ENCODE measurements at regions not wholly inside any gene's neighbourhood (a gene's known extent, or its start where the extent isn't known, plus 50 kb on each side); places are given as distances from the start of the nearest gene placed in this dataset.

DNA sequence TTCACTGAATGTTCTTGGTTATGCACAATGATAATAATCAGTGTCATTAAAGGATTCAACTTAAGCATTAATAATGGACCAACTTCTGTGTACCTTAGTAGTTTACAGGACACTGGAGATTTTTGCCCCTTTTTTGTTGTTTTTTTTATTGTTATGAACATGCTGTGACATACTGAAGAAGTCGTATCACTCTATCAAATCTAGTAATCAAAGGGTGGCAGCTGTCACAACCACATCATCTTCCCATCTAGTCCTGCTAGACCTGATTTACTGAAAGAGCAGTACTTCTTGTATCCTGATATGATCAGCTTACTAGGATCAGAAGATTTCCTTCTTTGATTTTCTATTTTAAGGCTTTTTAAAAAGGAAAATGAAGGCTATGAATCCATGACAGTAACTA lies 504.6 kb upstream of the CELF2 start:
- Histone ChIP-seq H3K79me2 (ENCODE audit: control insufficient read depth, insufficient read depth, low read length, unreplicated experiment) (no peaks in the 10 kb centered on the region), H3K36me3 (ENCODE audit: insufficient read depth, low read length) (no peaks in the 10 kb centered on the region), H3K27ac (ENCODE audit: low read depth, low read length) (no peak overlapping the region), H3K27me3 (ENCODE audit: insufficient read depth, low read length) (no peaks in the 10 kb centered on the region), H3K4me1 (ENCODE audit: control insufficient read depth, insufficient read depth, low read length, unreplicated experiment) (peaks cover 7% of the 10 kb centered on the region), H2AFZ (ENCODE audit: low read length, unreplicated experiment) (no peak overlapping the region), H3K4me3 (ENCODE audit: low read depth, low read length) (no peak overlapping the region)

DNA sequence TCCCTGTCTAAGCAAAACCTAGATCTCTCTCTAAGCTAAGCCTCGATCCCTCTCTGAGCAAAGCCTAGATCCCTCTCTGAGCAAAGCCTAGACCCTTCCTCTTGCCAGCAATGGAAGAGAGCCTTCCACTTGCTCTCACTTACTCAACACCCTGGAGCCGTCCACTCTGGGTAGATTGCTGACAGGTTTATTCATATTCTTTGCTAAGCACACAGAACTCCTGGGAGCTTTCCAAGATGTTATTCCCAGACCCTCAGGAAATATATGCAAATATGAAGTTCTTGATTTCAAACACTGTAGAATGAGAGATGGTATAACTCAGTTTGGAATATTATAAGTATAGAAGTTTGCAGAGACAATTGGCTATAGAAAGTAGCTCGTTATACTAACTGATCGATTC lies 503.8 kb upstream of the CELF2 start:
- Histone ChIP-seq H3K27ac (ENCODE audit: low read depth, low read length) (no peak overlapping the region), H3K79me2 (ENCODE audit: control insufficient read depth, insufficient read depth, low read length, unreplicated experiment) (no peaks in the 10 kb centered on the region), H3K4me1 (ENCODE audit: control insufficient read depth, insufficient read depth, low read length, unreplicated experiment) (peaks cover 7% of the 10 kb centered on the region), H3K36me3 (ENCODE audit: insufficient read depth, low read length) (no peaks in the 10 kb centered on the region), H2AFZ (ENCODE audit: low read length, unreplicated experiment) (no peak overlapping the region), H3K4me3 (ENCODE audit: low read depth, low read length) (no peak overlapping the region), H3K27me3 (ENCODE audit: insufficient read depth, low read length) (no peaks in the 10 kb centered on the region)

DNA sequence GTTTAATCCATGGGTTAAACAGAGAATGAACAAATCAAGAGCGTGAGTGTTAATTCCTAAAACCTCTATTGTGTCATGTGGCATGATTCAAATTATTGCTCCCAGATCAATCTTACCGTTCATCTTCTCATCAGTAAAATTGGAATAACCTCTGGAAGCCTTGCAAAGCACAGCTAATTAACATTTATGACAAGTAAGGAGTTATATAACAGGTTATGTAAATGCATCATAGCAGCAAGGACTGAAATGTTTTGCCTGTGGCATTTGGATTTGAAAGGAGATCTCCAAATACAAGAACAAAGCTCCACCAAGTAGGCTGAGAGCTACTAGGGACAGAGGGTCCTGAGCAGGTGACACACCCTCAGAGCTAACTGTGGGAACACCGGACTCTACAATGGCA lies 502.9 kb upstream of the CELF2 start:
- Histone ChIP-seq H3K27me3 (ENCODE audit: insufficient read depth, low read length) (no peaks in the 10 kb centered on the region), H3K4me1 (ENCODE audit: control insufficient read depth, insufficient read depth, low read length, unreplicated experiment) (peaks cover 7% of the 10 kb centered on the region), H3K79me2 (ENCODE audit: control insufficient read depth, insufficient read depth, low read length, unreplicated experiment) (no peaks in the 10 kb centered on the region), H3K27ac (ENCODE audit: low read depth, low read length) (no peak overlapping the region), H3K4me3 (ENCODE audit: low read depth, low read length) (no peak overlapping the region), H3K36me3 (ENCODE audit: insufficient read depth, low read length) (no peaks in the 10 kb centered on the region), H2AFZ (ENCODE audit: low read length, unreplicated experiment) (no peak overlapping the region)

DNA sequence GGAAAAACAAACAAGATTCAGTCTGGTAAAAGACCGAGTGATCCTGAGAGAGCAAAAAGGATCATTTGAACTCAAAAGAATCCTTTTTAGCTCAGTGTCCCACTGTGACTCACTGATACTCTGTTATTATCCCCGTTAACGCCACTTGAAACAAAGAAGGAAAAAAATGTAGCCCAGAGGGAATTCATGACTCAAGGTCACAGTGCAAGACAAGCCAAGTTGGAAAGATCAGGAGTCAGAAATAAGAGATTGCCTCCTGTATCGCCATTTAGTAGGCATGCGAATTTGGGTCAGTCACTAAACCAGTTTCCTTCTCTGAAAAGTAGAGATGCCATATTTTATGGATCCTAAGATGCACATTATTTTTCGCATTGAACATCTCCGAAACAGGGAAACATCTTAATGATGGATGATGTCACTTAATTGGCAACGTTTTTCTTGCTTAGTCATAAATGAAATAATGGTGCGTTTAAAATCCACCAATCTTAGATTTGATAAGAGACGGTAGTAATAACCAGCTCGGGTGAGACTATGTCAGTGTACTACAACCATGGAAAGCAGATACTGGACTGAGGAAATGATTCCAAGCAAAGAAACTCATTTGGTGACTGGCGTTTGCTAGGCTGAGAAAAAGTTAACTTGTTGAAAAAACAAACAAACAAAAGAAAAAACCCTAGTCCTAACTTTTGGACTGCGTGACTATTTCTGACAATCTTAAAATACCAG lies 502.0 kb upstream of the CELF2 start:
- peak overlapping the region; percentile 25; the same call in 1 of the 2 replicates for H3K4me3 ChIP-seq (ENCODE audit: low read depth, low read length)
- peaks cover 7% of the 10 kb centered on the region for H3K4me1 ChIP-seq (ENCODE audit: control insufficient read depth, insufficient read depth, low read length, unreplicated experiment)
- H2AFZ ChIP-seq (ENCODE audit: low read length, unreplicated experiment), result peak overlapping the region; percentile 39
- H3K27ac ChIP-seq (ENCODE audit: low read depth, low read length), result no peak overlapping the region
- H3K79me2 ChIP-seq (ENCODE audit: control insufficient read depth, insufficient read depth, low read length, unreplicated experiment), result no peaks in the 10 kb centered on the region
- no peaks in the 10 kb centered on the region for H3K36me3 ChIP-seq (ENCODE audit: insufficient read depth, low read length)
- no peaks in the 10 kb centered on the region for H3K27me3 ChIP-seq (ENCODE audit: insufficient read depth, low read length)

DNA sequence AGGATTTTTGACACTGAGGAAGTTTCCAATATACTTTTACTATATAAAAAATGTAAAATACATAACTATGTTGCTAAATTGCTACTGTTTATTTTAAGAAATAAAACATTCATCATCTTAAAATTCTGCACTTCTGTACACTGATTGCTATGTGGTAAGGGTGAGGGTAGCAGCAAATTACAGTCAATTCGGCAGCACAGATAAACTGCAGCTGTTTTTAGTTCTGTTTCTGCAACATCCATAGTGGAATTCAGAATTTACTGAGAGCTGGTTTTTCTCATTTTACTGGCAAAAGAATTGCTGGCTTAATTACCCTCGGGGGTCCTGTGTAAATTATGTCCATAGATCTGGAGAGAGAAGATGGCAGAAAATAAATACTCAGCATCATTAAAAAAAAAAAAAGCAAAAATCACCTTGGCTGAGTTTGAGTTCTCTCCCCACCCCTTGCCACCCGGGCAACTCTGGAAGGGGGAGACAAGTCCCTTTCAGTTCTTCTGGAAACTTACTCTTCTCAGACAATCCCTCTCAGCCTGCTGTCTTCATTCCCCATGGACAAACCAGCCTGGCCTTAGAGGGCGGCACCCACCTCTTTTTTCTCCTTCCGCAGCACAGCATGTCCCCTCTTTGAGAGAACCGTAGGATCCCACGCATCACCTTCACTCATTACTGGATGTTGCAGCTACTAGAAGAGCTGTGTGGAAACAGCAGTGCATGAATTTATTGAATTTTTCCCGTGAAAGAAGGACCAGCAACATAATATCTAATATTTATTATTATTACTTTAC lies 501.1 kb upstream of the CELF2 start:
- no peak overlapping the region for H2AFZ ChIP-seq (ENCODE audit: low read length, unreplicated experiment)
- no peak overlapping the region for H3K4me3 ChIP-seq (ENCODE audit: low read depth, low read length)
- no peaks in the 10 kb centered on the region for H3K79me2 ChIP-seq (ENCODE audit: control insufficient read depth, insufficient read depth, low read length, unreplicated experiment)
- peaks cover 7% of the 10 kb centered on the region for H3K4me1 ChIP-seq (ENCODE audit: control insufficient read depth, insufficient read depth, low read length, unreplicated experiment)
- H3K36me3 ChIP-seq (ENCODE audit: insufficient read depth, low read length), result no peaks in the 10 kb centered on the region
- no peaks in the 10 kb centered on the region for H3K27me3 ChIP-seq (ENCODE audit: insufficient read depth, low read length)
- H3K27ac ChIP-seq (ENCODE audit: low read depth, low read length), result no peak overlapping the region

DNA sequence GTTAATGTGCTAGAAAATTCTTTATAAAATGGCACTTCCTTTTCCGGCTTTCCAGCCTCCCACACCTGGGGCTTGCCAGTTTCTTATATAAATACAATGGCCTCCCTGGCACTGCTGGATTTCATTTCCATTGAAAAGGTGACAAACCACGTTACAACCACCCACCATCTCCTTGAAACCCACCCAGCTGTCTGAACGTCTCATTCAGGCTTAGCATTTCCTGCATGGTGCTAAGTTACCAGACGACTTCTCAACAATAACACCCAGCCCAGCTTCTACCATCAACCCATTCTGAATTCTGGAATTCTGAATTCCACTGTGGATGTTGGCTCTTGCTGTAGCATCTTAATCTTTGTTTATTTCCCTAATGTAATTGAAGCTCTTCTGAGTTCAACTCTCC lies 499.8 kb upstream of the CELF2 start:
- Histone ChIP-seq H3K27me3 (ENCODE audit: insufficient read depth, low read length) (no peaks in the 10 kb centered on the region), H3K4me1 (ENCODE audit: control insufficient read depth, insufficient read depth, low read length, unreplicated experiment) (peaks cover 7% of the 10 kb centered on the region), H3K4me3 (ENCODE audit: low read depth, low read length) (no peak overlapping the region), H3K79me2 (ENCODE audit: control insufficient read depth, insufficient read depth, low read length, unreplicated experiment) (no peaks in the 10 kb centered on the region), H3K27ac (ENCODE audit: low read depth, low read length) (no peak overlapping the region), H2AFZ (ENCODE audit: low read length, unreplicated experiment) (no peak overlapping the region), H3K36me3 (ENCODE audit: insufficient read depth, low read length) (no peaks in the 10 kb centered on the region)

DNA sequence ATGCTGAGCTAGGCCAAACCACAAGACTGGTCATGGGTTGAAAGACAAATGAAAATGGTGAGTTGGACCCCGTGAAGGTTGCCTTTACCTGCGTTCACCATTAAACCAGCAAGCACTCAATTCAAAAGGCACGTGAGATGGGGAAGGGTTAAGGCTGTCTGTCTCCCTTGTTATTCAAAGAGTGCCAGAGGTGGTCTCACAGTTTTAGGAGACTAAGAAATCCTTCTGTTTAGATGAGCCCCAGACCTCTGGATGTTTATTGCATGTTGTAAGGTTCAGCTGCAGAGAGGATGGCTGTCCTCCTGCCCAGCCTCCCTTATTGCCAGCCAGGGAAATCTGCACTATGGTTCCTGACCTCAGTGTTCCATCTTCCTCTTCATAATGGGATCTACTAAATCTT lies 498.0 kb upstream of the CELF2 start:
- Histone ChIP-seq H3K79me2 (ENCODE audit: control insufficient read depth, insufficient read depth, low read length, unreplicated experiment) (no peaks in the 10 kb centered on the region), H3K4me3 (ENCODE audit: low read depth, low read length) (no peak overlapping the region), H3K36me3 (ENCODE audit: insufficient read depth, low read length) (no peaks in the 10 kb centered on the region), H3K27ac (ENCODE audit: low read depth, low read length) (no peak overlapping the region), H2AFZ (ENCODE audit: low read length, unreplicated experiment) (no peak overlapping the region), H3K27me3 (ENCODE audit: insufficient read depth, low read length) (no peaks in the 10 kb centered on the region), H3K4me1 (ENCODE audit: control insufficient read depth, insufficient read depth, low read length, unreplicated experiment) (peaks cover 7% of the 10 kb centered on the region)

DNA sequence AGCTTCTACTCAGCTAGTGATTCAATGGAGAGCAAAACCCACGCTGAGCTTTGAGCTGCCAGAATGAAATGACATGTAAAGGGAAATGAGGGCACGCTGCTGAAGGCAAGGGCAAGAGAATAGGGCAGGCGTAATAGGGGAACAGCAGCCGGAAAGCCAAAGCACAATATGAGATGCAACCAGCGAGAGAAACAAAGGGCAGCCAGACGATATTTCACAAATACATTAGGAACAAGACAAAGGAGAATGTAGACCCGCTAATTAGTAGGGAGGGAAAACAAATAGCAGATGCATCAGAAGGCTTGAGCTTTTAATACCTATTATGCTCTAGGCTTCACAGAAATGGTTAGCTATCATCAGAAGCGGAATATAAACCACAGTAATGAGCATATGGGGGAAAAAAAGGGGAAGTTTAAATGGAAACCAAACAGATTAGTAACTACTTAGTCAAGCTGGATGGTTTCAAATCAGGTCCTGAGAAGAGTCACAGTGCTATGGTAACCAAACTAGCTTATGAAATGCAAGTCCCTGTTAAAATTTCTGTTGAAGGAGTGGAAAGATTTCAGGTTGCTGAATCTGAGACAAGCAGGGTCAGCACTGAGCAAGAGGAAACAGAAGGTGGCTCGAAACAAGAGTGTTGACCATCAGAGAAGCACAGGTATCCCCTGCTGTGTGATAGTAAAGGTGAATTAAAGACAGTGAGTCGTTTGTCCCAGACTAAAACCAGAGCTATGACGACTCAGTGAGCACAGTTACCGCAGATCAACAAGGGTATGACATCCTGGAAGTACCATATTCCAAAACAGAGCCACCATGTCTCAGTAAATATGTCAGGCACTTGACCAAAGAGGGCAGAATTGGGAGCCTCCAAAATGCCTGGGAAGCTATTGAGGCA lies 496.9 kb upstream of the CELF2 start:
- no peaks in the 10 kb centered on the region for H3K27me3 ChIP-seq (ENCODE audit: insufficient read depth, low read length)
- H3K4me3 ChIP-seq (ENCODE audit: low read depth, low read length), result no peak overlapping the region
- H3K27ac ChIP-seq (ENCODE audit: low read depth, low read length), result no peak overlapping the region
- H2AFZ ChIP-seq (ENCODE audit: low read length, unreplicated experiment), result no peak overlapping the region
- no peaks in the 10 kb centered on the region for H3K79me2 ChIP-seq (ENCODE audit: control insufficient read depth, insufficient read depth, low read length, unreplicated experiment)
- H3K36me3 ChIP-seq (ENCODE audit: insufficient read depth, low read length), result no peaks in the 10 kb centered on the region
- H3K4me1 ChIP-seq (ENCODE audit: control insufficient read depth, insufficient read depth, low read length, unreplicated experiment), result peaks cover 4% of the 10 kb centered on the region

DNA sequence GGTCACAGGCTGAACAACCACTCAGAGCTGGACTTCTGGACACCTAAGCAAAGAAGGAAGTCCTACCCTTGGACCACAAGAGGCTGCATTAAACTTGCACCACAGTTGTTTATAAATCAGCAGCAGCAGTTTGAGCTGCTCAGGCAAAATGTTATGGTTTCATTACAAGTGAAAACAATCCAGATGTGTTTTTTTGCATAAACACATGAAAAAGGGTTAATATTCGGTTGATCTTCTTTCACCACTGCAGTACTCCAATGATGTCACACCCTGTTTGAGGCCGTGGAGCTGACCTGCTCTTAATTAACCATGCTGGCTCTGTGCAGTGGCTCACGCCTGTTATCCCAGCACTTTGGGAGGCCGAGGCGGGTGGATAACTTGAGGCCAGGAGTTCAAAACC lies 490.8 kb upstream of the CELF2 start:
- Histone ChIP-seq H3K27me3 (ENCODE audit: insufficient read depth, low read length) (no peaks in the 10 kb centered on the region), H3K36me3 (ENCODE audit: insufficient read depth, low read length) (no peaks in the 10 kb centered on the region), H3K27ac (ENCODE audit: low read depth, low read length) (no peak overlapping the region), H3K79me2 (ENCODE audit: control insufficient read depth, insufficient read depth, low read length, unreplicated experiment) (no peaks in the 10 kb centered on the region), H2AFZ (ENCODE audit: low read length, unreplicated experiment) (no peak overlapping the region), H3K4me1 (ENCODE audit: control insufficient read depth, insufficient read depth, low read length, unreplicated experiment) (peaks cover 6% of the 10 kb centered on the region), H3K4me3 (ENCODE audit: low read depth, low read length) (no peak overlapping the region)

DNA sequence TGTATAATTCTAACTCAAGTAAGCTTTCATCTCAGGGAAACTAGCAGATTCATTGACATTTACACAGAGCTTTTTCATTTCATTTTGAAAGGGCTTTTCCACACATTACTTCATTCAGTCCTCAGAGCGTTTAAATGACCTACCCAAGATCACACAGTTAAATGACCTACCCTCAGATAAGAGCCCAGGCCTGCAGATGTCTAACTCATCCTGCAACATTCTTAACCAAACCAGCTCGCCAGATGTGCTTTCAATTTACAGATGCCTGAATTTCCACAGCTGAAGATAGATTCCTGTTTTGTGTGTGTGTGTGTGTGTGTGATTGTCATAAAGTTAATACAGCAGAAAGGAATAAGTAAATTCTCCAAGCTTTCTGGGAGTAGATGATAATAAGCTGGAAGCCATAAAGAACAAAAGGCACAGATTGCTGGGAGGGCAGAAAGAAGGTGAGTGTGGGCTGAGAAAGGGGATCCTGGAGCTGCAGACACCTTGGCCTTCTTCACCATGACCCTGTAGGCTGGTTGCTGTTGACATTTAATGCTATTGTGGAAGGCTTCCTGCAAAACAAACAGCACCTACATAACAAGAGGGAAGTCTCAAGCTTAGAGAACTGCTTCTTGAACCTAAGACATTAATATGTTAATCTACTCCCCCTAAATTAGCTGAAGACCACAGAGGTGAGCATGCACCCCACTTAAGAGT lies 489.7 kb upstream of the CELF2 start:
- H3K36me3 ChIP-seq (ENCODE audit: insufficient read depth, low read length), result no peaks in the 10 kb centered on the region
- no peak overlapping the region for H2AFZ ChIP-seq (ENCODE audit: low read length, unreplicated experiment)

More for the DNA sequence above, 489.7 kb upstream of the CELF2 start:
- H3K4me1 ChIP-seq (ENCODE audit: control insufficient read depth, insufficient read depth, low read length, unreplicated experiment), result peaks cover 6% of the 10 kb centered on the region
- no peaks in the 10 kb centered on the region for H3K27me3 ChIP-seq (ENCODE audit: insufficient read depth, low read length)
- H3K27ac ChIP-seq (ENCODE audit: low read depth, low read length), result no peak overlapping the region
- H3K4me3 ChIP-seq (ENCODE audit: low read depth, low read length), result no peak overlapping the region
- H3K79me2 ChIP-seq (ENCODE audit: control insufficient read depth, insufficient read depth, low read length, unreplicated experiment), result no peaks in the 10 kb centered on the region
